ENCODE measurements at regions not wholly inside any gene's neighbourhood (a gene's known extent, or its start where the extent isn't known, plus 50 kb on each side); places are given as distances from the start of the nearest gene placed in this dataset.

DNA sequence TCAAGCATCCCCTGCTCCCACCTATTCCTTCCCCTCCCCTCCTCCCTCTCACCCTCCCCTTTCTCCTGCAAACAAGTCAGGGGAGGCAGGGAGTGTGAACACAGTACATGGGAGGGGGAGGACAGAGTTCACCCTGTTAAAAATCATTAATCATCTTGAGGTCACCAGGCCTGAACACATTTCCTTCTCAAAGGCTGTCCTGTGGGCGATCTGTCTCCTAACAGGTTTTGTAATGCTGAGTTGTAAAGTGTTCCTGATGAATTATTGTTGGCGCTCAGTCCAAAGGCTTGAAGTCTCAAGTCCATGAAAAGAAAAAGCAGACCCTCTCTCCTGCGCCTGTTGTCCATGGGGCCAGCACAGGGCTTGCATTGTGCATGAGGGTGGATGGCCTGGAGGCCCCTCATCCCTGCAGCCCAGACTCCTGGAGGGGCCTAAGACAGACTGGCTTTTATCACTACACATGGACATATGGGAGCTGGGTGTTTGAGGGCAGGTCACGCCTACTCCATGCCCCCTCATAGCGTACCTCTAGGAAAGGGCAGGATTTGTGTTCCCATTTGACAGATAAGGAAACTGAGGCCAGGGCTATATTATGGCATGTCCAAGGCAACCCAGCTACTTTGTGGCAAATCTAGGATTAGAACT, 189.1 kb downstream of the RAB28 start:
- no peak overlapping the region for H3K23ac ChIP-seq (ENCODE audit: low read depth, low read length)
- no peaks in the 10 kb centered on the region for H3K36me3 ChIP-seq (ENCODE audit: control insufficient read depth, insufficient read depth, low read length)
- no peak overlapping the region for H2BK15ac ChIP-seq (ENCODE audit: low read depth, low read length)
- H3K4me3 ChIP-seq (ENCODE audit: insufficient read depth, low read depth, low read length): no peak overlapping the region
- H2AFZ ChIP-seq (replicated peaks; ENCODE audit: low read length, poor library complexity): no peak overlapping the region
- ChIA-PET CTCF (no interaction called here), POLR2A (ENCODE audit: unreplicated experiment) (no interaction called here)
- H2BK20ac ChIP-seq (ENCODE audit: low read depth, low read length): no peak overlapping the region
- no peak overlapping the region for H4K8ac ChIP-seq (ENCODE audit: low read depth in 2 of 2, low read length in 2 of 2)
- H4K91ac ChIP-seq (ENCODE audit: insufficient read depth, low read depth, low read length): no peak overlapping the region
- H3K9me3 ChIP-seq (ENCODE audit: control insufficient read depth, insufficient read depth, low read length): peaks cover 6% of the 10 kb centered on the region
- no peak overlapping the region for H2BK5ac ChIP-seq (ENCODE audit: low read depth, low read length, poor library complexity, severe bottlenecking)
- H3K56ac ChIP-seq (ENCODE audit: extremely low read depth, insufficient read depth, low read length): no peak overlapping the region
- ATAC-seq (ENCODE audit: low read depth) (no peak), DNase-seq (no peak)
- H2BK120ac ChIP-seq (ENCODE audit: low read depth, low read length): no peak overlapping the region
- no peaks in the 10 kb centered on the region for H3K4me1 ChIP-seq (ENCODE audit: control insufficient read depth, insufficient read depth, low read length)
- H3K4ac ChIP-seq (ENCODE audit: low read depth, low read length): no peak overlapping the region
- no peak overlapping the region for H3K14ac ChIP-seq (replicated peaks; ENCODE audit: low read depth, low read length)
- no peaks in the 10 kb centered on the region for H4K20me1 ChIP-seq (ENCODE audit: insufficient read depth, low read length)
- no peak for TF ChIP-seq MXI1 (IDR thresholded peaks at IDR 0.05; ENCODE audit: borderline replicate concordance, low read depth, low read length)
- no peak for TF ChIP-seq BHLHE40 (IDR thresholded peaks at IDR 0.05; ENCODE audit: low read depth, low read length)
- no peak for TF ChIP-seq CHD1 (IDR thresholded peaks at IDR 0.05; ENCODE audit: low read depth, low read length)
- no peak for TF ChIP-seq RFX5 (IDR thresholded peaks at IDR 0.05; ENCODE audit: low read depth, low read length)
- TF ChIP-seq NFE2L2 (IDR thresholded peaks at IDR 0.05; ENCODE audit: low read depth, low read length): no peak
- TF ChIP-seq, protein P1, sequence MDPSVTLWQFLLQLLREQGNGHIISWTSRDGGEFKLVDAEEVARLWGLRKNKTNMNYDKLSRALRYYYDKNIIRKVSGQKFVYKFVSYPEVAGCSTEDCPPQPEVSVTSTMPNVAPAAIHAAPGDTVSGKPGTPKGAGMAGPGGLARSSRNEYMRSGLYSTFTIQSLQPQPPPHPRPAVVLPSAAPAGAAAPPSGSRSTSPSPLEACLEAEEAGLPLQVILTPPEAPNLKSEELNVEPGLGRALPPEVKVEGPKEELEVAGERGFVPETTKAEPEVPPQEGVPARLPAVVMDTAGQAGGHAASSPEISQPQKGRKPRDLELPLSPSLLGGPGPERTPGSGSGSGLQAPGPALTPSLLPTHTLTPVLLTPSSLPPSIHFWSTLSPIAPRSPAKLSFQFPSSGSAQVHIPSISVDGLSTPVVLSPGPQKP (IDR thresholded peaks at IDR 0.05; ENCODE audit: borderline replicate concordance, low read depth, low read length): no peak
- TF ChIP-seq, protein P2, sequence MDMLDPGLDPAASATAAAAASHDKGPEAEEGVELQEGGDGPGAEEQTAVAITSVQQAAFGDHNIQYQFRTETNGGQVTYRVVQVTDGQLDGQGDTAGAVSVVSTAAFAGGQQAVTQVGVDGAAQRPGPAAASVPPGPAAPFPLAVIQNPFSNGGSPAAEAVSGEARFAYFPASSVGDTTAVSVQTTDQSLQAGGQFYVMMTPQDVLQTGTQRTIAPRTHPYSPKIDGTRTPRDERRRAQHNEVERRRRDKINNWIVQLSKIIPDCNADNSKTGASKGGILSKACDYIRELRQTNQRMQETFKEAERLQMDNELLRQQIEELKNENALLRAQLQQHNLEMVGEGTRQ (IDR thresholded peaks at IDR 0.05; ENCODE audit: low read depth, low read length): no peak
- no peak for TF ChIP-seq CEBPB (IDR thresholded peaks at IDR 0.05; ENCODE audit: low read depth, low read length)
- TF ChIP-seq MAZ (IDR thresholded peaks at IDR 0.05; ENCODE audit: borderline replicate concordance, low read depth, low read length): no peak
- TF ChIP-seq POLR2A (IDR thresholded peaks at IDR 0.05; ENCODE audit: low read depth, low read length): no peak
- no peak for TF ChIP-seq MAFK (IDR thresholded peaks at IDR 0.05; ENCODE audit: low read depth, low read length)
- in situ Hi-C loops (cut with MboI; ENCODE audit: low sequenced_read_pairs) (no loop called here), intact Hi-C loops (cut with micrococcal nuclease) (no loop called here), dilution Hi-C loops (cut with HindIII; ENCODE audit: low sequenced_read_pairs, unreplicated experiment) (no loop called here)
- no peak overlapping the region for H2AK5ac ChIP-seq (ENCODE audit: low read depth, low read length)
- H3K79me1 ChIP-seq (ENCODE audit: low read depth in 1 of 2, low read length in 2 of 2): no peaks in the 10 kb centered on the region
- no peak overlapping the region for H3K9ac ChIP-seq (ENCODE audit: low read depth, low read length)
- no peak overlapping the region for H2AK9ac ChIP-seq (replicated peaks; ENCODE audit: low read depth, low read length, poor library complexity)
- H3K9me1 ChIP-seq (ENCODE audit: insufficient read depth, low read length): no peaks in the 10 kb centered on the region
- no peak overlapping the region for H4K5ac ChIP-seq (ENCODE audit: low read depth, low read length)
- no CpG with 5 or more reads among the region's 5 CpGs for WGBS, 2 experiments (ENCODE audit: extremely low coverage in 2 of 2, insufficient read length in 1 of 2)
- H3K4me2 ChIP-seq (ENCODE audit: low read depth, low read length): no peak overlapping the region
- no peak overlapping the region for H3K27ac ChIP-seq (ENCODE audit: insufficient read depth, low read length)
- no peak overlapping the region for H3K18ac ChIP-seq (ENCODE audit: low read depth, low read length)
- H3K27me3 ChIP-seq (ENCODE audit: control insufficient read depth, insufficient read depth, low read length): no peaks in the 10 kb centered on the region
- no TSS peak for BruUV-seq (replicated peaks)
